ENCODE measurements at regions not wholly inside any gene's neighbourhood (a gene's known extent, or its start where the extent isn't known, plus 50 kb on each side); places are given as distances from the start of the nearest gene placed in this dataset.
A peak's percentile ranks its signal among the peaks of the same experiment; 100 is the strongest.
"Not testable (repeated sequence)": the region's sequence is repeated elsewhere in the genome, so short reads cannot be mapped to it uniquely, and the experiment has no call there.

DNA sequence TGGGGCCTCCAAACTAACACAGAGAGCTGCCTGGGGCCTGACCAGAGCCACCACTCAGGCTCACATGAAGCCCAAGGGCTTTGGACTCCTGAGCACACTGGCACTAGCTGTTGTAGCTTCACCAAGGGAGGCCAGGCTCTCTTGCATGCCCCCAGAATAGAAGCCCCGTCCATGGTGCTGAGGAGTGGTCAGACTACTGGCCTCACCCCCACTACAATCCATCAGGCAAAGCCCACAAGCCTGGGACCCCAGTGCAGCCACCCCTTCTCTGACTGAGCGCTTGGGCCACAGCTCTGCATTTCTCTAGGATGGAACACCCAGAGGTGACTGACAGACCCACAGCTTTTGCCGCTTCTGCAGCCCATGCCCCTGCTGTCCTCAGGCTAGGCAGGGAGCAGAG lies 180.8 kb downstream of the PYDC2 start:
- no peak for TF ChIP-seq CTCF (IDR thresholded peaks at IDR 0.05; ENCODE audit: low read depth, low read length)
- DNase-seq (ENCODE audit: low read depth in 1 of 2, low spot score in 1 of 2): peak in 1 of 2 donors; percentile 10
- Histone ChIP-seq H3K36me3 (no peaks in the 10 kb centered on the region), H3K4me3 (no peak overlapping the region), H3K4me1 (ENCODE audit: low read depth) (peaks cover 4% of the 10 kb centered on the region), H3K9me3 (ENCODE audit: low read depth) (no peaks in the 10 kb centered on the region), H3K27me3 (no peaks in the 10 kb centered on the region), H3K27ac (no peak overlapping the region)

DNA sequence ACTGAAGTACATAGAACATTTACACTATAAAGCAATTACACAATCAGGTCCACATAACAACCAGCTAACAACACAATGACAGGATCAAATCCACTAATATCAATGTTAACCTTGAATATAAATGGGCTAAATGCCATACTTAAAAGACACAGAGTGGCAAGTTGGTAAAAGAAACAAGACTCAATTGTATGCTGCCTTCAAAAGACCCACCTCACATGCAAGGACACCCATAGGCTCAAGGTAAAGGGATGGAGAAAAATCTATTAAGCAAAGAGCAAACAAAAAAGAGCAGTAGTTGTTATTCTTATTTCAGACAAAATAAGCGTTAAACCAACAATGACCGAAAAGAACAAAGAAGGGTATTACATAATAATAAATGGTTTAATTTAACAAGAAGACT lies 183.3 kb downstream of the PYDC2 start:
- no peak overlapping the region for H3K4me3 ChIP-seq
- H3K9me3 ChIP-seq (ENCODE audit: low read depth): no peaks in the 10 kb centered on the region
- no peak overlapping the region for H3K27ac ChIP-seq
- H3K27me3 ChIP-seq: no peaks in the 10 kb centered on the region
- no peak for TF ChIP-seq CTCF (IDR thresholded peaks at IDR 0.05; ENCODE audit: low read depth, low read length)
- no peaks in the 10 kb centered on the region for H3K4me1 ChIP-seq (ENCODE audit: low read depth)
- DNase-seq (ENCODE audit: low read depth in 1 of 2, low spot score in 1 of 2): no peak
- no peaks in the 10 kb centered on the region for H3K36me3 ChIP-seq

DNA sequence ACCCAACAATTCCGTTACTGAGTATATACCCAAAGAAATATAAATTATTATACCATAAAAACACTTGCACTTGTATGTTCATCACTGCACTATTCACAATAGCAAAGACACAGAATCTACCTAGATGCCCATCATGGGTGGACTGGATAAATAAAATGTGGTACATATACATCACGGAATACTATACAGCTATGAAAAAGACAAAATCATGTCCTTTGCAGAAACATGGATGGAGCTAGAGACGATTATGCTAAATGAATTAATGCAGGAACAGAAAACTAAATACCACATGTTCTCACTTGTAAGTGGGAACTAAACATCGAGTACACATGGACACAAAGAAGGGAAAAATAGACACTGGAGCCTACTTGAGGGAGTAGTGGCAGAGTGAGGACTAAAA lies 185.3 kb downstream of the PYDC2 start:
- DNase-seq (ENCODE audit: low read depth in 1 of 2, low spot score in 1 of 2): no peak
- Histone ChIP-seq H3K9me3 (ENCODE audit: low read depth) (no peaks in the 10 kb centered on the region), H3K4me3 (no peak overlapping the region), H3K27me3 (no peaks in the 10 kb centered on the region), H3K36me3 (no peaks in the 10 kb centered on the region), H3K4me1 (ENCODE audit: low read depth) (no peaks in the 10 kb centered on the region), H3K27ac (no peak overlapping the region)
- TF ChIP-seq CTCF (IDR thresholded peaks at IDR 0.05; ENCODE audit: low read depth, low read length): no peak

DNA sequence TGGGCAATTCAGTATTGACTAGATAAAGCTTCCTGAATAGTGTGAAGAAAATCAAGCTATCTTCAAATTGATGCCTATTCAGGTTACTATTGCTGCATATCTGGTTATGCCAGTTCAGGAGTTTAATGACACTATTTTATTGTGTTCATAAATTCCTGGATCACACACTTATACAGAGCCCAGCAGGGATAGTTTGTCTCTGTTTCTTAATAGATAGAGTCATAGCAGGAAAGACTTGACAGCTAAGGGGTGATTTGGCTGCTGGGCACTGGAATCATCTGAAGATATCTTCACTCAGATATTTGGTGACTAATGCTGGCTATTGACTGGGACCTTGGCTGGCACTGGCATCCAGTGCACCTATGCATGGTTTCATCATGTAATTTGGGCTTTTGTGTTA lies 187.8 kb downstream of the PYDC2 start:
- H3K4me1 ChIP-seq (ENCODE audit: low read depth): no peaks in the 10 kb centered on the region
- no peak for DNase-seq (ENCODE audit: low read depth in 1 of 2, low spot score in 1 of 2)

DNA sequence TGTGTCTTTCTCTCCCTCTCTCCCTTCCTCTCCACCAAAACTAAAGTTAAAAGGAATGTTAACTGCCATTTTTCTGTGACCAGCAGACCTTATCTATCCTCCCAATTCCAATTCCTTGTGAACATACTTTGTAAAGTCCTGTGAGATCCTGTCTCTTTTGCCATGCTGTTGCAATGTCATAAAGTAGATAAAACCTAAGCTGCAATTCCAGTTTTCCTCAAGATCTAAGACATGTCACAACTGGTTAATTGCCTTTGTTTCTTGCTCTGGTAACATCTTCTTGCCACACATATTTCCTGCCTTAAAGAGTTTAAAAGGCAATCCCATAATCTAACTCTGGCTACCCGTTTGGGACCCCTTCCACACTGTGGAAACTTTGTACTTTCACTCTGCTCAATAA lies 188.7 kb downstream of the PYDC2 start:
- H3K9me3 ChIP-seq (ENCODE audit: low read depth): no peaks in the 10 kb centered on the region
- no peaks in the 10 kb centered on the region for H3K27me3 ChIP-seq
- DNase-seq (ENCODE audit: low read depth in 1 of 2, low spot score in 1 of 2): no peak
- H3K4me1 ChIP-seq (ENCODE audit: low read depth): no peaks in the 10 kb centered on the region
- no peaks in the 10 kb centered on the region for H3K36me3 ChIP-seq
- H3K4me3 ChIP-seq: no peak overlapping the region
- H3K27ac ChIP-seq: no peak overlapping the region
- TF ChIP-seq CTCF (IDR thresholded peaks at IDR 0.05; ENCODE audit: low read depth, low read length): no peak

More for the DNA sequence above, 187.8 kb downstream of the PYDC2 start:
- no peaks in the 10 kb centered on the region for H3K9me3 ChIP-seq (ENCODE audit: low read depth)
- H3K27me3 ChIP-seq: no peaks in the 10 kb centered on the region
- no peak overlapping the region for H3K4me3 ChIP-seq
- H3K27ac ChIP-seq: no peak overlapping the region
- no peaks in the 10 kb centered on the region for H3K36me3 ChIP-seq
- no peak for TF ChIP-seq CTCF (IDR thresholded peaks at IDR 0.05; ENCODE audit: low read depth, low read length)

DNA sequence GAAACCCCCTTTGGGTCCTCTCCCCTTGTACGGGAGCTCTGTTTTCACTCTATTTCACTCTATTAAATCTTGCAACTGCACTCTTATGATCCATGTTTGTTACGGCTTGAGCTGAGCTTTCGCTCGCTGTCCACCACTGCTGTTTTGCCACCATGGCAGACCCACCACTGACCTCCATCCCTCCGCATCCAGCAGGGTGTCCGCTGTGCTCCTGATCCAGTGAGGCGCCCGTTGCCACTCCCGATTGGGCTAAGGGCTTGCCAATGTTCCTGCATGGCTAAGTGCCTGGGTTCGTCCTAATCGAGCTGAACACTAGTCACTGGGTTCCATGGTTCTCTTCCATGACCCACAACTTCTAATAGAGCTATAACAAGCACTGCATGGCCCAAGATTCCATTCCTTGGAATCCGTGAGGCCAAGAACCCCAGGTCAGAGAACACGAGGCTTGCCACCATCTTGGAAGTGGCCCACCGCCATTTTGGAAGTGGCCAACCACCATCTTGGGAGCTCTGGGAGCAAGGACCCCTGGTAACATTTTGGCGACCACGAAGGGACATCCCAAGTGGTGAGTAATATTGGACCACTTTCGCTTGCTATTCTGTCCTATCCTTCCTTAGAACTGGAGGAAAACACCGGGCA lies 197.9 kb downstream of the PYDC2 start:
- DNase-seq (ENCODE audit: low read depth in 1 of 2, low spot score in 1 of 2); H3K4me1 ChIP-seq (ENCODE audit: low read depth); H3K27me3 ChIP-seq; H3K9me3 ChIP-seq (ENCODE audit: low read depth); H3K36me3 ChIP-seq; H3K27ac ChIP-seq; H3K4me3 ChIP-seq: not testable (repeated sequence)

DNA sequence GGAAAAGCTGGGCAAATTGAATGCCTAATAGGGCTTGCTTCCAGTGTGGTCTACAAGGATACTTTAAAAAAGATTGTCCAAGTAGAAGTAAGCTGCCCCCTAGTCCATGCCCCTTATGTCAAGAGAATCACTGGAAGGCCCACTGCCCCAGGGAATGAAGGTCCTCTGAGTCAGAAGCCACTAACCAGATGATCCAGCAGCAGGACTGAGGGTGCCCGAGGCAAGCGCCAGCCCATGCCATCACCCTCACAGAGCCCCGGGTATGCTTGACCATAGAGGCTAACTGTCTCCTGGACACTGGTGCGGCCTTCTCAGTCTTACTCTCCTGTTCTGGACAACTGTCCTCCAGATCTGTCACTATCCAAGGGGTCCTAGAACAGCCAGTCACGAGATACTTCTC lies 201.2 kb downstream of the PYDC2 start:
- not testable (repeated sequence) for H3K4me3 ChIP-seq; H3K27me3 ChIP-seq; H3K36me3 ChIP-seq; H3K4me1 ChIP-seq (ENCODE audit: low read depth); DNase-seq (ENCODE audit: low read depth in 1 of 2, low spot score in 1 of 2); H3K9me3 ChIP-seq (ENCODE audit: low read depth); H3K27ac ChIP-seq
